ENCODE measurements at regions not wholly inside any gene's neighbourhood (a gene's known extent, or its start where the extent isn't known, plus 50 kb on each side); places are given as distances from the start of the nearest gene placed in this dataset.

- TF ChIP-seq CTCF (IDR thresholded peaks at IDR 0.05; ENCODE audit: low read length) (no peak), EZH2 (optimal IDR thresholded peaks at IDR 0.05; ENCODE audit: low read depth, low read length) (no peak)
Measured at GRCh38 chr7:17054206-17054605, 172.4 kb upstream of the AGR3 start.

Measured in MM.1S (cell line).